Activated CD4-positive, alpha-beta T cell treated with anti-CD3 and anti-CD28 coated beads, Interleukin-2, Interleukin-4, amounts not matched to agents 100 ng/mL and 50 ng/mL, durations not matched to agents 16 hours and 8 hours (primary cell): ENCODE measurements at regions not wholly inside any gene's neighbourhood (a gene's known extent, or its start where the extent isn't known, plus 50 kb on each side); places are given as distances from the start of the nearest gene placed in this dataset.
A peak's percentile ranks its signal among the peaks of the same experiment; 100 is the strongest.

Experiments used
- DNase-seq: peaks from one replicate; pipeline ENCODE4 v3.0.0-alpha.2; 2020; ENCODE audit warnings: low spot score

GRCh38 chr21:32134441-32135130 is 144.3 kb downstream of the MIS18A start:
- no peak for DNase-seq

DNA sequence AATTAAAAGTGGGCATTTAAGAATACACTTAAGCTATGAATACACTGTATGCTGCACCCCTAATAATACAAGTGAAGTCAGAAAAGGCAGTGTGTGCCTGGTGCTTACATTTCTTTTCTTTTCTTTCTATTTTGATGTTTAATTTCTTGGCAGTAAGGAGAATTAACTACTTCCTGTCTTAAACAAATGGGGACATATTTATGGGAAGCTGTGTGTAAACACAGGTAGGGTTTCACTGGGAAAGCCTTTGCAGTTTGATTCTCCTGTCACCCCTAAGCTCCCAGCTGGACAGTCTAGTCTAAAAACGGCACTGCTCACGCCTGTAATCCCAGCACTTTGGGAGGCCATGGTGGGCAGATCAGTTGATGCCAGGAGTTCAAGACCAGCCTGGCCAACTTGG is 146.0 kb downstream of the MIS18A start:
- DNase-seq, result no peak

- no peak for DNase-seq
These were observed 146.4 kb downstream of the MIS18A start for GRCh38 chr21:32132409-32132808.

DNA sequence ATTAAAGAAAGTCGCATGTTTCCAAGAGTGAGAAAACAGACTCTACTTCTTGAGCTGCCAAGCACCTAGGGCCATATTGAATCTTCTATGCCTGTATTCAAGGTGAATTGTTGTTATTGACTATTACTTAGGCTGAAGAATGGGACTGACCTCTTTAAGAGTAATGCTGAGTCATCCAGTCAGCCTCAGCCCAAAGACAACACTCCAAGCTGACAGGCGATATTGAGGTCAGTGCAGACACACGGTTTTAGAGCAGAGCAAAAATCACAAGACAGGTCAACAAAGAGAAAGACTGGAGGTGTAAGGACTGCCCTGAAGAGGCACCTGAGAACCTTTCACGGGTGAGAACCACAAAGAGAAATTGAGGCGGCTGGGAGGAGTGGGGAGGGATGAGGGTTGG is 146.9 kb downstream of the MIS18A start:
- no peak for DNase-seq

- no peak for DNase-seq
These were observed 147.7 kb downstream of the MIS18A start for GRCh38 chr21:32131164-32131563.

DNA sequence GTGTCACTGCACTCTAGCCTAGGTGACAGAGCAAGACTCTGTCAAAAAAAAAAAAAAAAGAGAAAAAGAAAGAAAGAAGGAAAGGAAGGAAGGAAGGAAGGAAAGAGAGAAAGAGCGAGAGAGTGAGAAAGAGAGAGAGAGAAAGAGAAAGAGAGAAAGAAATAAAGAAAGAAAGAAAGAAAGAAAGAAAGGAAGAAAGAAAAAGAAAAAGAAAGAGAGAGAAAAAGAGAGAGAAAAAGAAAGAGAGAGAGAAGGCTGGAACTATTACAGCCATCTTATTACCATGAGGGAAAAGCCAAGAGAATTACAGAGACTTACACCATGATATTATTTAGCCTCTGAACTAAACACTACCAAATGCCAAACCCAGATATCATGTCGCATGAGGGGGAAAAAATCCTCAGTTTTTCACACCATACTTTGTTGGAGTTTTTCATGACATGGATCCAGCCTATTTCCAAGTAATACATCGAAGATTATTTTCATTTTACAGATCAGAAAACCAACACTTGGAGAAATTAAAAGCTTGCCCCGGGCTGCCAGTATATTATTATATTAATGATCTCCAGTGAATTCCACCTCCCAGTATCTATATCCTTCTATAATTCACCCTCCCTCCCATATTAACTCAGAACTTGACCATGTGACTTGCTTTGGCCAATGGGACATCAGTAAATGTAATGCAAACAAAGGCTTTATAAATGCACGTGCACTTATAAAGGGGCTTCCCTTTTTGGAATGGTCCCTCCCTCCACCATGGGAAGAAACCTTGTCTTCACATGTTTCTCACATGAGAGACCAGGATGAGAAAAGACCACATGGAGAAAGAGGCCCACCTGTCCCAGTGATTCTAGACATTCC is 148.6 kb downstream of the MIS18A start:
- DNase-seq, result no peak

- DNase-seq, result no peak
These were observed 151.8 kb downstream of the MIS18A start for GRCh38 chr21:32127081-32127480.

GRCh38 chr21:32122082-32122481 is 156.8 kb downstream of the MIS18A start:
- no peak for DNase-seq

- DNase-seq, result no peak
These were observed 158.6 kb downstream of the MIS18A start for GRCh38 chr21:32120230-32120629.

GRCh38 chr21:32119811-32120210 is 159.0 kb downstream of the MIS18A start:
- no peak for DNase-seq

GRCh38 chr21:32119389-32119788 is 159.5 kb downstream of the MIS18A start:
- no peak for DNase-seq

- no peak for DNase-seq
These were observed 164.3 kb downstream of the MIS18A start for GRCh38 chr21:32114419-32115035.

GRCh38 chr21:32113486-32113885 is 165.4 kb downstream of the MIS18A start:
- DNase-seq, result no peak

- DNase-seq, result no peak
These were observed 166.7 kb downstream of the MIS18A start for GRCh38 chr21:32112195-32112594.

DNA sequence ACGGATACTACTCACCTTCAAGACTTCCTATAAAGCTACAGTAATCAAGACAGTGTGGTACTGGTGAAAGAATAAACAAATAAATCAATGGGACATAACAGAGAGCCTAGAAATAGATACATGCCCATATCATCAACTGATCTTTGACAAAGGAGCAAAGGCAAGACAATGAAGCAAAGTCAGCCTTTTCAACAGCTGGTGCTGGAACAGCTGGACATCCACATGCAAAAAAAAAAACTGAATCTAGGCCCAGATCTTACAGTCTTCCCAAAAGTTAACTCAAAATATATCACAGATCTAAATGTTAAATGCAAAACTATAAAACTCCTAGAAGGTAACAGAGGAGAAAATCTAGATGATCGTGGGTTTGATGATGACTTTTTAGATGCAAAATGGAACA is 170.3 kb downstream of the MIS18A start:
- no peak for DNase-seq

GRCh38 chr21:32103361-32103760 is 175.5 kb downstream of the MIS18A start:
- DNase-seq, result no peak

GRCh38 chr21:32102426-32102825 is 176.4 kb downstream of the MIS18A start:
- DNase-seq, result no peak

GRCh38 chr21:32101277-32101676 is 177.6 kb downstream of the MIS18A start:
- DNase-seq, result no peak

- no peak for DNase-seq
These were observed 178.4 kb downstream of the MIS18A start for GRCh38 chr21:32100423-32100822.

DNA sequence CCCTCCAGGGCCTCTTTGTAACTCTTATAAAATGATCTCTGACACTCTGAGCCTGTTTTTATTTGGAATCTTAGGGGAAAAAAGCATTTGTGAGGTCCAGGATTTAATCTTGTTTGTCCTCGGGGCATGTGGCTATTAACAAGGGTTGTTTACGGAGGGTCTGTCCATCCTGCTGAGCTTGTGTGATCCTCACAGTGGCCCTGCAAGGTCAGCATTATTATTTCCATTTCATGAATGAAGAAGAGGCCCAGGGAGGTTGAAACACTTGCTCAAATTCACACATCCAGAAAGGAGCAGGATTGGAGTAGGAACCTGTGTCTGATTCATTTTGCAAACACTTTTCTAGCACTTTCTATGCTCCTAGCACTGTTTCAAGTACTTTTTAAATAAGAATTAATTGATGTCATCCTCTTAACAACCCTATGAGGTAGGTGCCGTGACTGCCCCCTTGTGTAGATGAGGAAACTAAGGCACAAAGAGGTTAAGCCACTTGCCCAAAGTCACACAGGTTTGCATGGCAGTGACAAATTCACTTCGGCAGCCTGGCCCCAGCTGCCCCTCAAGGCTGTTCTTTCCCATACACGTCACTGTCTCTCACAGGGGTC is 178.9 kb downstream of the MIS18A start:
- no peak for DNase-seq

DNA sequence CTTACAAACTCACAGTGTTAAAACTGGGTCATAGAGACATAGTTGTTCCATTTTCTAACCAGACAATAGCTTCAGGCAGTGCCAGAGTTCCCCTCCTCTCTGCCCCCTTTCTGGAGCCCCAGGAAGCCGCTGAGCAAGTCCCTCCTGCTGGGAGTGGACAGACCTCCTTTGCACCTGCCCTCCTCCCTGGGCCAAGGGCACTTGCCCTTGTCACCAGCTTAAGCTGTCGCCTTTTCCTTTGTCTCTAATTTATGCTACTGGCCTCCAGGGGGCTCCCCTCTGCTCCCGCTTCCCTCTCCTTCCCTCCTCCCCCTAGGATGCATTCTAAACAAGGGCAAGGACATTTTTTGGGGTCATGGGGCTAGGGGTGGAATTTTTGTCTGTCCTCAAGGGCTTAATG is 182.4 kb downstream of the MIS18A start:
- DNase-seq, result peak; percentile 3

DNA sequence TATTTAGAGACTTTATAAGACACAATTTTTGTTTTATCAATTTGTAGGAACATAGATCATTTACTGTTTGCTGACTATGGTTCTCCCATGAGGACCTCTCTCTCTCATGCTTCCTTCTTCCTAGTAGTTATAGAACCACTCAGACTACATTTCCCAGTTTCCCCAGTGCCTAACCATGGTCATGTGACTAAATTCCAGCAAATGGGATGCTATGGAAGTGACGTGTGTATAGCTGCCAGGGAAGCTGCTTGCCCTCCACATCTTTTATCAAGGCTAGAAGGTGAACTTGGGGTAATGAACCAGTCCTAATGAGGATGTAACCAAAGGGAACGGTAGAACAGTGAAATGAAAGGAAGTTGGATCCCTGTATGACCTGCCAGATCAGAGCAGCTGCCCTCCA is 184.0 kb downstream of the MIS18A start:
- DNase-seq, result no peak
